Thoracic aorta (tissue), 2 donors: ENCODE measurements at regions not wholly inside any gene's neighbourhood (a gene's known extent, or its start where the extent isn't known, plus 50 kb on each side); places are given as distances from the start of the nearest gene placed in this dataset.

Experiments used
- ATAC-seq: fragments of 150-250 bp; one replicate; pipeline ENCODE4 v1.8.0; 2017; ENCODE audit warnings: low read depth; ENCODE audit not compliant: insufficient number of reproducible peaks, low FRiP score
- DNase-seq: peaks from one replicate; pipeline ENCODE4 v3.0.0-alpha.2; 2020; ENCODE audit warnings: low spot score
- H3K27ac ChIP-seq, 2 donors: fragments of 200-600 bp; sonication (generic); 1 replicate in 1 of 2; 2 replicates in 1 of 2; pipeline ENCODE4 v1.5.1; 2016; ENCODE audit warnings: mild to moderate bottlenecking in 2 of 2, moderate library complexity in 2 of 2
- H3K27me3 ChIP-seq: fragments of 200-600 bp; sonication (generic); replicated peaks from 2 replicates; pipeline ENCODE4 v1.6.0; 2016; ENCODE audit warnings: mild to moderate bottlenecking; ENCODE audit not compliant: insufficient read depth
- H3K36me3 ChIP-seq: fragments of 200-600 bp; sonication (generic); one replicate; pipeline ENCODE4 v1.5.1; 2016
- H3K4me1 ChIP-seq, 2 donors: fragments of 200-600 bp; sonication (generic); 1 replicate in 1 of 2; 2 replicates in 1 of 2; pipeline versions ENCODE4 v1.5.1 to v1.6.0; 2016; ENCODE audit warnings: low read depth in 2 of 2, mild to moderate bottlenecking in 1 of 2; ENCODE audit not compliant: control insufficient read depth in 1 of 2
- H3K4me3 ChIP-seq: fragments of 200-600 bp; sonication (generic); 2 replicates; pipeline ENCODE4 v1.5.1; 2016; ENCODE audit warnings: mild to moderate bottlenecking
- H3K9me3 ChIP-seq: fragments of 200-600 bp; sonication (generic); 2 replicates; pipeline ENCODE4 v1.5.1; 2016
- CTCF ChIP-seq: fragments of 200-600 bp; sonication (generic); IDR thresholded peaks from one replicate; pipeline ENCODE4 v1.5.1; 2019; ENCODE audit warnings: antibody characterized with exemption

GRCh38 chr13:99903140-99903539, 68.4 kb downstream of the ZIC5 start:
- H3K27ac ChIP-seq = no peak overlapping the region
- no peaks in the 10 kb centered on the region for H3K4me1 ChIP-seq
- H3K4me3 ChIP-seq = no peak overlapping the region
- H3K27me3 ChIP-seq = peaks cover 10% of the 10 kb centered on the region
- TF ChIP-seq CTCF = no peak
- ATAC-seq (no peak), DNase-seq (no peak)
- no peaks in the 10 kb centered on the region for H3K36me3 ChIP-seq
- H3K9me3 ChIP-seq = no peaks in the 10 kb centered on the region

- Histone ChIP-seq H3K27ac (no peak overlapping the region), H3K27me3 (peaks cover 6% of the 10 kb centered on the region), H3K36me3 (no peaks in the 10 kb centered on the region), H3K9me3 (no peaks in the 10 kb centered on the region), H3K4me3 (no peak overlapping the region), H3K4me1 (no peaks in the 10 kb centered on the region)
- ATAC-seq = no peak
- no peak for TF ChIP-seq CTCF
- DNase-seq = no peak
These were observed 68.9 kb downstream of the ZIC5 start for GRCh38 chr13:99902657-99903056.

- ATAC-seq (no peak), DNase-seq (no peak)
- Histone ChIP-seq H3K4me3 (no peak overlapping the region), H3K4me1 (peaks cover 0 to 2% of the 10 kb centered on the region in 2 donors), H3K36me3 (no peaks in the 10 kb centered on the region), H3K27me3 (no peaks in the 10 kb centered on the region), H3K27ac (no peak overlapping the region), H3K9me3 (no peaks in the 10 kb centered on the region)
- no peak for TF ChIP-seq CTCF
These were observed 70.6 kb downstream of the ZIC5 start for GRCh38 chr13:99900960-99901359.

- TF ChIP-seq CTCF = no peak
- Histone ChIP-seq H3K4me1 (peaks cover 8 to 10% of the 10 kb centered on the region in 2 donors), H3K36me3 (no peaks in the 10 kb centered on the region), H3K27me3 (no peaks in the 10 kb centered on the region), H3K27ac (no peak overlapping the region), H3K4me3 (no peak overlapping the region), H3K9me3 (no peaks in the 10 kb centered on the region)
- ATAC-seq = no peak
- DNase-seq = no peak
These were observed 73.1 kb downstream of the ZIC5 start for GRCh38 chr13:99898421-99898820.

GRCh38 chr13:99897076-99897440, 74.5 kb downstream of the ZIC5 start:
- Histone ChIP-seq H3K36me3 (no peaks in the 10 kb centered on the region), H3K27me3 (no peaks in the 10 kb centered on the region), H3K4me3 (no peak overlapping the region), H3K9me3 (no peaks in the 10 kb centered on the region), H3K4me1 (peaks cover 8 to 10% of the 10 kb centered on the region in 2 donors), H3K27ac (no peak overlapping the region)
- no peak for ATAC-seq
- DNase-seq = no peak
- TF ChIP-seq CTCF = no peak
